CD14-positive monocyte (primary cell): ENCODE measurements at regions not wholly inside any gene's neighbourhood (a gene's known extent, or its start where the extent isn't known, plus 50 kb on each side); places are given as distances from the start of the nearest gene placed in this dataset.

ENCODE experiments used
- DNase-seq, 3 donors: peaks; one replicate each; pipeline ENCODE4 v3.0.0-alpha.2; 2011 to 2022
- H2AFZ ChIP-seq: 2 replicates; pipeline ENCODE4 v1.6.0; 2012; ENCODE audit warnings: mild to moderate bottlenecking, low read depth, low read length, inconsistent platforms; ENCODE audit not compliant: insufficient read depth, poor library complexity, severe bottlenecking
- H3K27ac ChIP-seq, 2 donors: 1 replicate in 1 of 2; 2 replicates in 1 of 2; pipeline ENCODE4 v1.5.1; 2012 to 2013; ENCODE audit warnings: low read length in 2 of 2, control low read depth in 1 of 2, inconsistent platforms in 1 of 2, low read depth in 1 of 2, mild to moderate bottlenecking in 1 of 2
- H3K27me3 ChIP-seq, 2 donors: one replicate each; pipeline versions ENCODE4 v1.6.0 to v1.6.1; 2011 to 2013; ENCODE audit warnings: low read length in 2 of 2; ENCODE audit not compliant: control insufficient read depth in 2 of 2, insufficient read depth in 2 of 2
- H3K36me3 ChIP-seq, 2 donors: replicated peaks in 1 of 2; 1 replicate in 1 of 2; 2 replicates in 1 of 2; pipeline versions ENCODE4 v1.5.1 to v1.6.1; 2012 to 2013; ENCODE audit warnings: low read length in 2 of 2, control low read depth in 1 of 2, inconsistent platforms in 1 of 2, mild to moderate bottlenecking in 1 of 2; ENCODE audit not compliant: insufficient read depth in 2 of 2, control insufficient read depth in 1 of 2
- H3K4me1 ChIP-seq, 2 donors: 1 replicate in 1 of 2; 2 replicates in 1 of 2; pipeline versions ENCODE4 v1.5.1 to v1.6.1; 2012 to 2013; ENCODE audit warnings: low read length in 2 of 2, control low read depth in 1 of 2, inconsistent platforms in 1 of 2, mild to moderate bottlenecking in 1 of 2, moderate library complexity in 1 of 2; ENCODE audit not compliant: insufficient read depth in 2 of 2, control insufficient read depth in 1 of 2
- H3K4me2 ChIP-seq: replicated peaks from 2 replicates; pipeline ENCODE3; 2012; ENCODE audit warnings: low read length, moderate library complexity, mild to moderate bottlenecking; ENCODE audit not compliant: poor library complexity, severe bottlenecking; ENCODE audit errors: extremely low read depth
- H3K4me3 ChIP-seq, 3 experiments: fragments of 200-600 bp in 1 of 3; sonication (generic) in 1 of 3; replicated peaks in 1 of 3; 1 replicate in 2 of 3; 2 replicates in 1 of 3; pipeline ENCODE4 v1.5.1; 2011 to 2013; ENCODE audit warnings: low read length in 3 of 3, mild to moderate bottlenecking in 3 of 3, control low read depth in 2 of 3, low read depth in 2 of 3, inconsistent platforms in 1 of 3, moderate library complexity in 1 of 3
- H3K79me2 ChIP-seq: 2 replicates; pipeline ENCODE4 v1.6.0; 2012; ENCODE audit warnings: mild to moderate bottlenecking, control low read depth, inconsistent platforms, low read length, moderate library complexity; ENCODE audit not compliant: insufficient read depth
- H3K9ac ChIP-seq: 2 replicates; pipeline ENCODE4 v1.6.0; 2017; ENCODE audit warnings: low read length, mild to moderate bottlenecking; ENCODE audit not compliant: insufficient read depth, poor library complexity, severe bottlenecking
- H3K9me3 ChIP-seq, 2 donors: replicated peaks in 1 of 2; 1 replicate in 1 of 2; 2 replicates in 1 of 2; pipeline versions ENCODE4 v1.5.1 to v1.6.1; 2012 to 2013; ENCODE audit warnings: low read length in 2 of 2, control low read depth in 1 of 2; ENCODE audit not compliant: control insufficient read depth in 1 of 2, insufficient read depth in 1 of 2
- H4K20me1 ChIP-seq: 2 replicates; pipeline ENCODE4 v1.6.0; 2012; ENCODE audit warnings: mild to moderate bottlenecking, low read length, control low read depth, moderate library complexity; ENCODE audit not compliant: insufficient read depth
- H3K27ac Mint-ChIP-seq, 7 donors: one replicate each; pipeline ENCODE4 v1.8.0; 2020; ENCODE audit warnings: mild to moderate bottlenecking in 7 of 7, mixed read lengths in 7 of 7, moderate library complexity in 6 of 7, inconsistent platforms in 2 of 7
- H3K27me3 Mint-ChIP-seq, 3 donors: one replicate each; pipeline ENCODE4 v1.8.0; 2021 to 2022; ENCODE audit warnings: low read depth in 3 of 3, mild to moderate bottlenecking in 3 of 3, mixed read lengths in 3 of 3, moderate library complexity in 3 of 3, inconsistent platforms in 1 of 3
- H3K36me3 Mint-ChIP-seq, 2 donors: one replicate each; pipeline ENCODE4 v1.8.0; 2020; ENCODE audit warnings: mixed read lengths in 2 of 2, inconsistent platforms in 1 of 2, mild to moderate bottlenecking in 1 of 2
- H3K4me1 Mint-ChIP-seq: one replicate; pipeline ENCODE4 v1.8.0; 2020; ENCODE audit warnings: mild to moderate bottlenecking, mixed read lengths
- H3K4me3 Mint-ChIP-seq, 2 donors: one replicate each; pipeline ENCODE4 v1.8.0; 2020; ENCODE audit warnings: mild to moderate bottlenecking in 2 of 2, mixed read lengths in 2 of 2, moderate library complexity in 1 of 2
- H3K9me3 Mint-ChIP-seq, 7 donors: one replicate each; pipeline ENCODE4 v1.8.0; 2020 to 2022; ENCODE audit warnings: mixed read lengths in 7 of 7, mild to moderate bottlenecking in 6 of 7, moderate library complexity in 6 of 7, inconsistent platforms in 2 of 7
- WGBS: methylation state at CpG from one replicate; pipeline ENCODE4 v1.1.5; 2013; ENCODE audit warnings: missing lambda C conversion rate; ENCODE audit not compliant: insufficient coverage; 5-methylcytosine and 5-hydroxymethylcytosine counted together
- intact Hi-C, 2 donors: fragments of 100-400 bp; cut with micrococcal nuclease; formaldehyde crosslinking; loops; one replicate each; pipeline versions ENCODE4 v1.15.0 to v1.15.1; 2023
- TF ChIP-seq, protein P1 (sequence below): fragments of 200-600 bp; IDR thresholded peaks from one replicate; pipeline ENCODE4 v1.8.0; 2022; ENCODE audit warnings: antibody characterized with exemption, mild to moderate bottlenecking

DNA sequence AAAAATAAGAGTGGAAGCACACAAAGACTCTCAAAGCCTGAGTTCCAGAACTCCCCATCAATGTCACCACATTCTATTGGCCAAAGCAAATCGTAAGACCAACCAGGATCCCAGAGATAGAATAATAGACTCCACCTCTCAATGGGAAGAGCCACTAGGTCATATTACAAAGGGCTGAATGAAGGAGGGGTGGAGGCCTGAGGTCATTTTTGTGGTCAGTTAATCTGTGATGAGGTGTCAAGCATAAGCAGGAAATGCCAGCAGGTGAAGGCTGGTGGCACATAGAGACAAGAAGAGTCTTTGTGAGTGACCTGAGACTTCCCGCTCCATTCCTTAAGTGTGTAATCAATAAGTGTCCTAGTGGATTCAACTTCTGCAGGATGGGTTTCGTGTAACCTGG, 144.3 kb downstream of the TFCP2L1 start:
- H3K4me3 ChIP-seq, result no peak overlapping the region
- intact Hi-C loops, result no loop called here
- no peak overlapping the region for H3K9ac ChIP-seq
- Mint-ChIP-seq H3K36me3 (no peaks in the 10 kb centered on the region), H3K4me1 (peaks cover 9% of the 10 kb centered on the region), H3K4me3 (no peak overlapping the region), H3K9me3 (peaks cover 1 to 9% (median 4%) of the 10 kb centered on the region in 7 donors), H3K27ac (no peak overlapping the region), H3K27me3 (peaks cover 2 to 7% (median 6%) of the 10 kb centered on the region in 3 donors)
- H3K4me2 ChIP-seq, result no peak overlapping the region
- no peak for DNase-seq
- peaks cover 0 to 3% of the 10 kb centered on the region in 2 donors for H3K9me3 ChIP-seq
- no peaks in the 10 kb centered on the region for H3K27me3 ChIP-seq
- H3K79me2 ChIP-seq, result no peaks in the 10 kb centered on the region
- no peaks in the 10 kb centered on the region for H3K36me3 ChIP-seq
- TF ChIP-seq, protein P1, sequence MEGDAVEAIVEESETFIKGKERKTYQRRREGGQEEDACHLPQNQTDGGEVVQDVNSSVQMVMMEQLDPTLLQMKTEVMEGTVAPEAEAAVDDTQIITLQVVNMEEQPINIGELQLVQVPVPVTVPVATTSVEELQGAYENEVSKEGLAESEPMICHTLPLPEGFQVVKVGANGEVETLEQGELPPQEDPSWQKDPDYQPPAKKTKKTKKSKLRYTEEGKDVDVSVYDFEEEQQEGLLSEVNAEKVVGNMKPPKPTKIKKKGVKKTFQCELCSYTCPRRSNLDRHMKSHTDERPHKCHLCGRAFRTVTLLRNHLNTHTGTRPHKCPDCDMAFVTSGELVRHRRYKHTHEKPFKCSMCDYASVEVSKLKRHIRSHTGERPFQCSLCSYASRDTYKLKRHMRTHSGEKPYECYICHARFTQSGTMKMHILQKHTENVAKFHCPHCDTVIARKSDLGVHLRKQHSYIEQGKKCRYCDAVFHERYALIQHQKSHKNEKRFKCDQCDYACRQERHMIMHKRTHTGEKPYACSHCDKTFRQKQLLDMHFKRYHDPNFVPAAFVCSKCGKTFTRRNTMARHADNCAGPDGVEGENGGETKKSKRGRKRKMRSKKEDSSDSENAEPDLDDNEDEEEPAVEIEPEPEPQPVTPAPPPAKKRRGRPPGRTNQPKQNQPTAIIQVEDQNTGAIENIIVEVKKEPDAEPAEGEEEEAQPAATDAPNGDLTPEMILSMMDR, result no peak
- no peaks in the 10 kb centered on the region for H4K20me1 ChIP-seq
- H3K4me1 ChIP-seq, result no peaks in the 10 kb centered on the region
- 100% methylated on average over 1 of the region's 3 CpGs for WGBS
- no peak overlapping the region for H2AFZ ChIP-seq
- H3K27ac ChIP-seq, result no peak overlapping the region

DNA sequence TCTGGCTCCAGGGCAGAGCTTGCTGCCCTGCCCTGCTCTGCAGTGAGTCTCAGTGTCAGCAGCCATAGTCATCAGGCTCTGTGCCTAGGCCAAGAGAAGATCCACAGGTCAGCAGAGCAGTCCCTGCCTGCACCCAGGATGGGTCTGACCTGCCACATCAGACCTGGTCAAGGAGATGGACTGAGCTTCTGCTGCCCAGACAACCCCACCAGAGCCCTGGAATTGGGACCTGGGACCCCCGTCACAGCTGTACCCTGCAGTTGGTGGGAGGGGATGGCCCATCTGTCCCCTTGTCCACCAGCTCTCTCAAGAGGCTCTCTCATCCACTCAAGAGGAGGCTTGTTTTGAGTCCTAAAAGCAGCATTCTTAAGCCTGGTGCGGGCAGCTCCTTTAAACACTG, 142.6 kb downstream of the TFCP2L1 start:
- Histone ChIP-seq H3K79me2 (no peaks in the 10 kb centered on the region), H3K4me2 (no peak overlapping the region), H3K9ac (no peak overlapping the region), H3K27me3 (no peaks in the 10 kb centered on the region), H2AFZ (no peak overlapping the region), H3K4me3 (no peak overlapping the region), H3K27ac (no peak overlapping the region), H3K36me3 (no peaks in the 10 kb centered on the region), H3K4me1 (no peaks in the 10 kb centered on the region), H3K9me3 (peaks cover 0 to 3% of the 10 kb centered on the region in 2 donors), H4K20me1 (no peaks in the 10 kb centered on the region)
- H3K4me1 Mint-ChIP-seq, result peaks cover 8% of the 10 kb centered on the region
- H3K27me3 Mint-ChIP-seq, result peaks cover 2 to 9% (median 6%) of the 10 kb centered on the region in 3 donors
- WGBS, result 100% methylated on average over 1 of the region's 2 CpGs
- no peak overlapping the region for H3K4me3 Mint-ChIP-seq
- no peaks in the 10 kb centered on the region for H3K36me3 Mint-ChIP-seq
- peaks cover 2 to 5% (median 4%) of the 10 kb centered on the region in 7 donors for H3K9me3 Mint-ChIP-seq
- intact Hi-C loops, result no loop called here
- DNase-seq, result no peak
- H3K27ac Mint-ChIP-seq, result no peak overlapping the region
- TF ChIP-seq, protein P1, result no peak
